ENCODE measurements at regions not wholly inside any gene's neighbourhood (a gene's known extent, or its start where the extent isn't known, plus 50 kb on each side); places are given as distances from the start of the nearest gene placed in this dataset.

DNA sequence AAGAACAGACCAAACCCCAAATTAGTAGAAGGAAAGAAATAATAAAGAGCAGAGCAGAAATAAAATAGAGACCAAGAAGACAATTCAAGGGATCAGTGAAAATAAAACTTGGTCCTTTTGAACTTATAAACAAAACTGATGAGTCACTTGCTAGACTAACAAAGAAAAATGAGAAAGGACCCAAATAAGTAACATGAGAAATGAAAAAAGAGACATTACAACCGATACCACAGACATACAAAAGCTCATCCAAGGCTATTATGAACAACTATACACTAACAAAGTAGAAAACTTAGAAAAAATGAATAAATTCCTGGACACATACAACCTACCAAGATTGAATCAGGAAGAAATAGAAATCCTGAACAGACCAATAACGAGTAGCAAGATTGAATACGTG lies 414.5 kb downstream of the HTR7 start:
- no peak for TF ChIP-seq CTCF (IDR thresholded peaks at IDR 0.05)
- no peak for TF ChIP-seq POLR2A (IDR thresholded peaks at IDR 0.05)
